Esophagus squamous epithelium (tissue), 4 donors: ENCODE measurements at regions not wholly inside any gene's neighbourhood (a gene's known extent, or its start where the extent isn't known, plus 50 kb on each side); places are given as distances from the start of the nearest gene placed in this dataset.

Source experiments
- POLR2A ChIP-seq, 4 donors: fragments of 450-650 bp; IDR thresholded peaks; one replicate each; pipeline ENCODE4 v1.6.1; 2017; ENCODE audit warnings: antibody characterized with exemption in 4 of 4, mild to moderate bottlenecking in 4 of 4, moderate library complexity in 3 of 4
- TF ChIP-seq, protein P1 (sequence below), 6 experiments: fragments of 450-650 bp in 4 of 6; fragments of 200-600 bp in 2 of 6; sonication (generic) in 2 of 6; IDR thresholded peaks; one replicate each; pipeline ENCODE4 v1.5.1; 2016 to 2019; ENCODE audit warnings: antibody characterized with exemption in 6 of 6, mild to moderate bottlenecking in 4 of 6, moderate library complexity in 4 of 6

GRCh38 chr6:153621070-153621469, 418.0 kb upstream of the OPRM1 start:
- TF ChIP-seq POLR2A (IDR thresholded peaks at IDR 0.05): no peak
- TF ChIP-seq, protein P1, sequence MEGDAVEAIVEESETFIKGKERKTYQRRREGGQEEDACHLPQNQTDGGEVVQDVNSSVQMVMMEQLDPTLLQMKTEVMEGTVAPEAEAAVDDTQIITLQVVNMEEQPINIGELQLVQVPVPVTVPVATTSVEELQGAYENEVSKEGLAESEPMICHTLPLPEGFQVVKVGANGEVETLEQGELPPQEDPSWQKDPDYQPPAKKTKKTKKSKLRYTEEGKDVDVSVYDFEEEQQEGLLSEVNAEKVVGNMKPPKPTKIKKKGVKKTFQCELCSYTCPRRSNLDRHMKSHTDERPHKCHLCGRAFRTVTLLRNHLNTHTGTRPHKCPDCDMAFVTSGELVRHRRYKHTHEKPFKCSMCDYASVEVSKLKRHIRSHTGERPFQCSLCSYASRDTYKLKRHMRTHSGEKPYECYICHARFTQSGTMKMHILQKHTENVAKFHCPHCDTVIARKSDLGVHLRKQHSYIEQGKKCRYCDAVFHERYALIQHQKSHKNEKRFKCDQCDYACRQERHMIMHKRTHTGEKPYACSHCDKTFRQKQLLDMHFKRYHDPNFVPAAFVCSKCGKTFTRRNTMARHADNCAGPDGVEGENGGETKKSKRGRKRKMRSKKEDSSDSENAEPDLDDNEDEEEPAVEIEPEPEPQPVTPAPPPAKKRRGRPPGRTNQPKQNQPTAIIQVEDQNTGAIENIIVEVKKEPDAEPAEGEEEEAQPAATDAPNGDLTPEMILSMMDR (IDR thresholded peaks at IDR 0.05): no peak
